Glutamatergic neuron (in vitro differentiated cells): ENCODE measurements at regions not wholly inside any gene's neighbourhood (a gene's known extent, or its start where the extent isn't known, plus 50 kb on each side); places are given as distances from the start of the nearest gene placed in this dataset.

Experiments used
- DNase-seq: peaks from one replicate; pipeline ENCODE4 v3.0.0; 2022
- H3K27ac Mint-ChIP-seq: one replicate; pipeline ENCODE4 v1.8.0; 2020; ENCODE audit warnings: mild to moderate bottlenecking, mixed read lengths, inconsistent platforms; ENCODE audit not compliant: unreplicated experiment
- H3K27me3 Mint-ChIP-seq: one replicate; pipeline ENCODE4 v1.8.0; 2020; ENCODE audit warnings: mild to moderate bottlenecking, moderate library complexity, mixed read lengths, inconsistent platforms; ENCODE audit not compliant: unreplicated experiment
- H3K36me3 Mint-ChIP-seq: one replicate; pipeline ENCODE4 v1.8.0; 2020; ENCODE audit warnings: mild to moderate bottlenecking, mixed read lengths, inconsistent platforms; ENCODE audit not compliant: unreplicated experiment
- H3K4me1 Mint-ChIP-seq: one replicate; pipeline ENCODE4 v1.8.0; 2020; ENCODE audit warnings: mild to moderate bottlenecking, low read depth, mixed read lengths, inconsistent platforms; ENCODE audit not compliant: unreplicated experiment
- H3K4me3 Mint-ChIP-seq: one replicate; pipeline ENCODE4 v1.8.0; 2020; ENCODE audit warnings: mild to moderate bottlenecking, mixed read lengths, inconsistent platforms; ENCODE audit not compliant: unreplicated experiment
- H3K9me3 Mint-ChIP-seq: one replicate; pipeline ENCODE4 v1.8.0; 2020; ENCODE audit warnings: mild to moderate bottlenecking, moderate library complexity, mixed read lengths, inconsistent platforms; ENCODE audit not compliant: unreplicated experiment
- TF ChIP-seq, protein P1 (sequence below): fragments of 200-600 bp; sonication (generic); IDR thresholded peaks from one replicate; pipeline ENCODE4 v1.5.0; 2021; ENCODE audit not compliant: partially characterized antibody, unreplicated experiment

DNA sequence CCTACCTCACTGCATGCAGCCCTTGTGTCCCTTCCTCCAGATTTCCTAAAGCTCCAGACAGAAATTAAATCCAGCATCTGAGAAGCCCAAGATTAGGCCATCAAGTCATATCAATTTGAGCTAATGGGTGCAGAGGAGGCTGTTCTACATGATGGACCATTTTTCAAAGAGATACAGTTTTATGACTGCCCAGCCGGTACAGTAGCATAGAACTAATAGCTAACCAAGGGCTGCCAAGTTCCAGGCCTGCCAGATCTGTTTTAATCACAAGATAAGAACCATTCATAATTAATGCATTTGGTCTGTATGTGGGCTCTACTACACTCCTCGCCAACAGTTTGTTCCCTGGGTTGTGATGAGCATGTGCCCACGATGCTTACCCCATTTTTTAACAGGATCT is 64.9 kb downstream of the PABIR2 start:
- Mint-ChIP-seq H3K9me3 (no peaks in the 10 kb centered on the region), H3K4me3 (no peak overlapping the region), H3K27ac (no peak overlapping the region), H3K4me1 (peaks cover 4% of the 10 kb centered on the region), H3K27me3 (no peaks in the 10 kb centered on the region), H3K36me3 (no peaks in the 10 kb centered on the region)
- DNase-seq: no peak
- TF ChIP-seq, protein P1, sequence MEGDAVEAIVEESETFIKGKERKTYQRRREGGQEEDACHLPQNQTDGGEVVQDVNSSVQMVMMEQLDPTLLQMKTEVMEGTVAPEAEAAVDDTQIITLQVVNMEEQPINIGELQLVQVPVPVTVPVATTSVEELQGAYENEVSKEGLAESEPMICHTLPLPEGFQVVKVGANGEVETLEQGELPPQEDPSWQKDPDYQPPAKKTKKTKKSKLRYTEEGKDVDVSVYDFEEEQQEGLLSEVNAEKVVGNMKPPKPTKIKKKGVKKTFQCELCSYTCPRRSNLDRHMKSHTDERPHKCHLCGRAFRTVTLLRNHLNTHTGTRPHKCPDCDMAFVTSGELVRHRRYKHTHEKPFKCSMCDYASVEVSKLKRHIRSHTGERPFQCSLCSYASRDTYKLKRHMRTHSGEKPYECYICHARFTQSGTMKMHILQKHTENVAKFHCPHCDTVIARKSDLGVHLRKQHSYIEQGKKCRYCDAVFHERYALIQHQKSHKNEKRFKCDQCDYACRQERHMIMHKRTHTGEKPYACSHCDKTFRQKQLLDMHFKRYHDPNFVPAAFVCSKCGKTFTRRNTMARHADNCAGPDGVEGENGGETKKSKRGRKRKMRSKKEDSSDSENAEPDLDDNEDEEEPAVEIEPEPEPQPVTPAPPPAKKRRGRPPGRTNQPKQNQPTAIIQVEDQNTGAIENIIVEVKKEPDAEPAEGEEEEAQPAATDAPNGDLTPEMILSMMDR: no peak

DNA sequence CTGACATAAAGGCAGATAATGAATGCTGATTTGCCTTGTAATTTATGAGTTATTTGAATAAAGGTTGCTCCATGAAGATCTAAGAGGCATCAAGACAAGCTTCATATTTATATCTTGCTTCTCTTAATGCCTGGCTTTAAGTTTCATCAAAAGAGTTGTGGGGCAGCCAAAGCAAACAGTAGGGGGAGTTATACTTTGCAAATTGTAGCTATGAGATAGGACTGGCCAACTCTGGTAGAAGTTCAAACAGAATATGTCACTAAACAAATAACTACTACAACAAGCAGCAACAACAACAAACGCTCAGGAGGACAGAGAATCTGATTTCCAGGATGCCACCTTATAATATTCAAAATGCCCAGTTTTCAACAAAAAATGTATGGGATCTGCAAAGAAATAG is 69.1 kb upstream of the PLAC1 start:
- TF ChIP-seq, protein P1: no peak
- DNase-seq: no peak
- Mint-ChIP-seq H3K36me3 (no peaks in the 10 kb centered on the region), H3K4me3 (no peak overlapping the region), H3K27ac (no peak overlapping the region), H3K4me1 (no peaks in the 10 kb centered on the region), H3K9me3 (no peaks in the 10 kb centered on the region), H3K27me3 (no peaks in the 10 kb centered on the region)

DNA sequence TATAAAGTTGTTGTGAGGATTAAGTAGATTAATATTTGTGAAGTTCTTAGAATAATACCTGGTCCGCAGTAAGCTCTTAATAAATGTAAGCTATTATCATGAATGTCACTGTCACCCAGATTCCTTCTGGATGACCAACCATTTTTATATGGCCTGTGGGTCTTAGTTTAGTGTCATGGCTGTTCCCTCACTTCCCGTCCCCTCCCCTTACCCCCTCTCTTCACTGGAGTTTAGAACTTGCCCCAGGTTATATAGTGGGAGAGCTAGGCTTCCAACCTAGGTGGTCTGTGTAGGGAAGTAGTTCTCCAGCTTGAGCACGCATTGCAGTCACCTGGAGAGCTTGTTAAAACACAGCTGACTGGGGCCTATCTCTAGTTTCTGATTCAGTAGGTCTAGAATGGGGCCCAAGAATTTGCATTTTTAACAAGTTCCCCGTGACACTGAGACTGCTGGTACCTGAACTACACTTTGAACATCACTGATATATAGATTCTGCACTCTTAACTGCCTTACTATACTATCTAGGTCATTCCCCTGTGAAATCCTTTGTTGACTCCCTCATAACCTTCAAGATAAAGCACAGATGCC is 66.9 kb upstream of the PLAC1 start:
- Mint-ChIP-seq H3K36me3 (no peaks in the 10 kb centered on the region), H3K27ac (no peak overlapping the region)

DNA sequence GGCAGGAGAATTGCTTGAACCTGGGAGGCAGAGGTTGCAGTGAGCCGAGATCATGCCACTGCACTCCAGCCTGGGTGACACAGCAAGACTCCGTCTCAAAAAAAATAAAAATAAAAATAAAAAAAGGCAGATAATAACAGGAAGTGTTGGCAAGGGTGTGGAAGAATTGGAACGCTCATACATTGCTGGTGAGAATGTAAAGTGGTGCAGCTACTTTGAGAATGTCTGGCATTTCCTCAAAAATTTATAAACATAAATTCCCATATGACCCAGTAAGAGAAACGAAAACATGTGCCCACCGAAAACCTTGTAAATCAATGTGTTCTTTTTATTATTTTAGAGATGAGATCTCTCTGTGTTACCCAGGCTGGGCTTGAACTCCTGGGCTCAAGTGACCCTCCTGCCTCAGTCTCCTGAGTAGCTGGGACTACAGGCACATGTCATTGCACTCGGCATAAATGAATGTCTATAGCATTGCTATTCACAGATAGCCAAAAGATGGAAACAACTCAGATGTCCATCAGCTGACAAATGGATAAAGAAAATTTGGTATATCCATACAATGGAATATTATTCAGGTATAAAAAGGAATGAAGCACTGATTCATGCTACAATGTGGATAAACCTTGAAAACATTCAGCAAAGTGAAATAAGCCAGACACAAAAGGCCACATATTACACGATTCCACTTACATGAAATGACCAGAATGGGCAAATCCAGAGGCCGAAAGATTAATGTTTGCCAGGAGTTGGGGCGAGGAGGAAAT is 63.7 kb upstream of the PLAC1 start:
- Mint-ChIP-seq H3K27ac (no peak overlapping the region), H3K27me3 (no peaks in the 10 kb centered on the region), H3K4me3 (no peak overlapping the region), H3K4me1 (no peaks in the 10 kb centered on the region), H3K36me3 (no peaks in the 10 kb centered on the region), H3K9me3 (no peaks in the 10 kb centered on the region)
- DNase-seq: no peak
- TF ChIP-seq, protein P1: no peak

More for the DNA sequence above, 66.9 kb upstream of the PLAC1 start:
- no peak for DNase-seq
- Mint-ChIP-seq H3K9me3 (no peaks in the 10 kb centered on the region), H3K4me3 (no peak overlapping the region), H3K4me1 (no peaks in the 10 kb centered on the region), H3K27me3 (no peaks in the 10 kb centered on the region)
- TF ChIP-seq, protein P1: no peak

DNA sequence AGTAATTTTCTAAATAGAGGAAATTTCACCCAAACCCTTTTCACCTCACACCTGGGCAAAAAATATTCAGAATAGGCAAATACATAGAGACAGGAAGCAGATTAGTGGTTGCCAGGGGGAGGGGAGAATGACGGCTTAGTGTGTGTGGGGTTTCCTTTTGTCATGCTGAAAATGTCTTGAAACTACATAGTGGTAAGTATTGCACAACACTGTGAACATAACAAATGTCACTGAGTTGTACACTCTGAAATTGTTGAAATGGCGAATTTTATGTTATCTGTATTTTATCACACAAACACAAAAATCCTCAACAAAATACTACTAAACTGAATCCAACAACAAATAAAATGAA is 60.7 kb upstream of the PLAC1 start:
- Mint-ChIP-seq H3K4me1 (peaks cover 2% of the 10 kb centered on the region), H3K9me3 (no peaks in the 10 kb centered on the region), H3K4me3 (no peak overlapping the region), H3K27me3 (no peaks in the 10 kb centered on the region), H3K36me3 (no peaks in the 10 kb centered on the region), H3K27ac (no peak overlapping the region)
- no peak for DNase-seq
- TF ChIP-seq, protein P1: no peak
